Neural cell (in vitro differentiated cells): ENCODE measurements at regions not wholly inside any gene's neighbourhood (a gene's known extent, or its start where the extent isn't known, plus 50 kb on each side); places are given as distances from the start of the nearest gene placed in this dataset.

ENCODE experiments used
- H2AFZ ChIP-seq: fragments of 200-600, 300-800 bp; sonication (generic), shearing (Covaris generic); 2 replicates; pipeline ENCODE4 v1.6.0; 2014; ENCODE audit warnings: low read depth, mild to moderate bottlenecking, antibody characterized with exemption, low read length, moderate library complexity
- H3F3A ChIP-seq: fragments of 200-600 bp; shearing (Covaris generic); 2 replicates; pipeline ENCODE4 v1.6.1; 2016; ENCODE audit warnings: mild to moderate bottlenecking, moderate library complexity, mixed read lengths, antibody characterized with exemption, low read length; ENCODE audit not compliant: insufficient read depth, poor library complexity, severe bottlenecking
- H3K27ac ChIP-seq: fragments of 200-600, 300-800 bp; sonication (generic), shearing (Covaris generic); 2 replicates; pipeline ENCODE4 v1.5.1; 2014; ENCODE audit warnings: mild to moderate bottlenecking, low read length, moderate library complexity
- H3K27me3 ChIP-seq: fragments of 300-800, 200-600 bp; sonication (generic), shearing (Covaris generic); 2 replicates; pipeline ENCODE4 v1.6.0; 2014; ENCODE audit warnings: mild to moderate bottlenecking, low read depth, low read length, moderate library complexity; ENCODE audit not compliant: insufficient read depth
- H3K36me3 ChIP-seq: fragments of 300-800, 200-600 bp; sonication (generic), shearing (Covaris generic); 2 replicates; pipeline ENCODE4 v1.5.1; 2014; ENCODE audit warnings: mild to moderate bottlenecking, antibody characterized with exemption, low read length, moderate library complexity; ENCODE audit not compliant: insufficient read depth
- H3K4me2 ChIP-seq: fragments of 300-800, 200-600 bp; sonication (generic), shearing (Covaris generic); 2 replicates; pipeline ENCODE4 v1.6.0; 2014; ENCODE audit warnings: mild to moderate bottlenecking, low read length
- H3K4me3 ChIP-seq: fragments of 300-800, 200-600 bp; sonication (generic), shearing (Covaris generic); 2 replicates; pipeline ENCODE4 v1.5.1; 2014; ENCODE audit warnings: mild to moderate bottlenecking, low read length, moderate library complexity
- H3K79me2 ChIP-seq: fragments of 200-600 bp; shearing (Covaris generic); replicated peaks from 2 replicates; pipeline ENCODE4 v1.6.0; 2014; ENCODE audit warnings: mild to moderate bottlenecking, low read length, moderate library complexity; ENCODE audit not compliant: insufficient read depth
- H3K9ac ChIP-seq: fragments of 300-800, 200-600 bp; sonication (generic), shearing (Covaris generic); 2 replicates; pipeline ENCODE4 v1.6.1; 2016; ENCODE audit warnings: mild to moderate bottlenecking, low read length, mixed read lengths
- H3K9me2 ChIP-seq: fragments of 200-600 bp; shearing (Covaris generic); 2 replicates; pipeline ENCODE4 v1.6.1; 2016; ENCODE audit warnings: mild to moderate bottlenecking, low read length, mixed read lengths; ENCODE audit not compliant: insufficient read depth
- H3K9me3 ChIP-seq: fragments of 200-600, 300-800 bp; sonication (generic), shearing (Covaris generic); 2 replicates; pipeline ENCODE4 v1.6.1; 2016; ENCODE audit warnings: mild to moderate bottlenecking, mixed run types, low read length, moderate library complexity, mixed read lengths
- H4K20me1 ChIP-seq: fragments of 200-600 bp; shearing (Covaris generic); 2 replicates; pipeline ENCODE4 v1.6.1; 2016; ENCODE audit warnings: mild to moderate bottlenecking, mixed run types; ENCODE audit not compliant: insufficient read depth
- EP300 ChIP-seq: fragments of 450-650 bp; conservative IDR thresholded peaks from 2 replicates; pipeline ENCODE4 v1.6.1; 2014; ENCODE audit warnings: antibody characterized with exemption, mild to moderate bottlenecking, moderate library complexity; ENCODE audit not compliant: poor library complexity, severe bottlenecking
- EZH2 ChIP-seq: fragments of 200-600, 300-800 bp; shearing (Covaris generic), sonication (generic); IDR thresholded peaks from 2 replicates; pipeline ENCODE4 v1.6.1; 2014; ENCODE audit warnings: antibody characterized with exemption, low read length, borderline replicate concordance, mild to moderate bottlenecking; ENCODE audit not compliant: insufficient read depth, poor library complexity, severe bottlenecking
- MXI1 ChIP-seq: fragments of 450-650 bp; conservative IDR thresholded peaks from 2 replicates; pipeline ENCODE4 v1.6.1; 2014; ENCODE audit warnings: antibody characterized with exemption, mild to moderate bottlenecking; ENCODE audit not compliant: poor library complexity, severe bottlenecking
- POLR2AphosphoS5 ChIP-seq: IDR thresholded peaks from 2 replicates; pipeline ENCODE4 v1.6.1; 2012
- RAD21 ChIP-seq: fragments of 450-650 bp; conservative IDR thresholded peaks from 2 replicates; pipeline ENCODE4 v1.6.1; 2014; ENCODE audit warnings: antibody characterized with exemption, mild to moderate bottlenecking, moderate library complexity
- REST ChIP-seq: IDR thresholded peaks from 2 replicates; pipeline ENCODE4 v1.6.1; 2012; ENCODE audit warnings: borderline replicate concordance
- SMC3 ChIP-seq: fragments of 450-650 bp; conservative IDR thresholded peaks from 2 replicates; pipeline ENCODE4 v1.6.1; 2014; ENCODE audit warnings: antibody characterized with exemption, mild to moderate bottlenecking, moderate library complexity; ENCODE audit not compliant: poor library complexity
- TAF1 ChIP-seq: IDR thresholded peaks from 2 replicates; pipeline ENCODE4 v1.6.1; 2012; ENCODE audit warnings: low read depth
- TF ChIP-seq, protein P1 (sequence below): fragments of 450-650 bp; IDR thresholded peaks from 2 replicates; pipeline ENCODE4 v1.5.1; 2014; ENCODE audit warnings: antibody characterized with exemption, mild to moderate bottlenecking, moderate library complexity; ENCODE audit not compliant: poor library complexity, severe bottlenecking

DNA sequence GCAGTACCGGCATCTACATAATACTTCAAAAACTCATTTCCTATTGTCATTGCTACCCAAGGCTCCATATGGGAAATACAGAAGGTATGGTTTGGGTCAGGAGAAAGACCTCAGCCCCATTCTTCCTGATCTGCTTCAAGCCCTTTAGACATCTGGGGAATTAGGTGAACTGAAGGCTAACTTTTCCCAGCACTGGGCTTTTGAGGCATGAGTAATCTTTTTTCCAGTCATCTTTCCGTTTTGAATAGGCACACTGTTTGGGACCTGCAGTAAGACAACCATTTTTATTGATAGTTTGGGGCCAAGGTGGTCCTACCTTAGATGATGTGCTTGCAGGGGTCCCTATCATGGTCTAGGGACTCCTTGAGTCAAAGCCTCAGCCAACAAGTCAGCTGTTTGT is 198.4 kb downstream of the HAO1 start:
- Histone ChIP-seq H3K4me3 (no peak overlapping the region), H3K9ac (no peak overlapping the region), H3F3A (no peaks in the 10 kb centered on the region), H3K9me2 (no peaks in the 10 kb centered on the region), H3K27me3 (no peaks in the 10 kb centered on the region), H3K36me3 (no peaks in the 10 kb centered on the region), H3K9me3 (no peaks in the 10 kb centered on the region), H3K4me2 (no peak overlapping the region), H2AFZ (no peak overlapping the region), H3K79me2 (no peaks in the 10 kb centered on the region), H4K20me1 (no peaks in the 10 kb centered on the region), H3K27ac (no peak overlapping the region)
- TF ChIP-seq MXI1 (no peak), POLR2AphosphoS5 (no peak), EP300 (no peak), SMC3 (no peak), RAD21 (no peak), TAF1 (no peak), EZH2 (no peak), REST (no peak)
- TF ChIP-seq, protein P1, sequence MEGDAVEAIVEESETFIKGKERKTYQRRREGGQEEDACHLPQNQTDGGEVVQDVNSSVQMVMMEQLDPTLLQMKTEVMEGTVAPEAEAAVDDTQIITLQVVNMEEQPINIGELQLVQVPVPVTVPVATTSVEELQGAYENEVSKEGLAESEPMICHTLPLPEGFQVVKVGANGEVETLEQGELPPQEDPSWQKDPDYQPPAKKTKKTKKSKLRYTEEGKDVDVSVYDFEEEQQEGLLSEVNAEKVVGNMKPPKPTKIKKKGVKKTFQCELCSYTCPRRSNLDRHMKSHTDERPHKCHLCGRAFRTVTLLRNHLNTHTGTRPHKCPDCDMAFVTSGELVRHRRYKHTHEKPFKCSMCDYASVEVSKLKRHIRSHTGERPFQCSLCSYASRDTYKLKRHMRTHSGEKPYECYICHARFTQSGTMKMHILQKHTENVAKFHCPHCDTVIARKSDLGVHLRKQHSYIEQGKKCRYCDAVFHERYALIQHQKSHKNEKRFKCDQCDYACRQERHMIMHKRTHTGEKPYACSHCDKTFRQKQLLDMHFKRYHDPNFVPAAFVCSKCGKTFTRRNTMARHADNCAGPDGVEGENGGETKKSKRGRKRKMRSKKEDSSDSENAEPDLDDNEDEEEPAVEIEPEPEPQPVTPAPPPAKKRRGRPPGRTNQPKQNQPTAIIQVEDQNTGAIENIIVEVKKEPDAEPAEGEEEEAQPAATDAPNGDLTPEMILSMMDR, result no peak

- no peak overlapping the region for H3K4me2 ChIP-seq
- H3K79me2 ChIP-seq, result no peaks in the 10 kb centered on the region
- H3K4me3 ChIP-seq, result no peak overlapping the region
- no peaks in the 10 kb centered on the region for H3K9me2 ChIP-seq
- H3K27ac ChIP-seq, result no peak overlapping the region
- TF ChIP-seq MXI1 (no peak), REST (no peak), EP300 (no peak), TAF1 (no peak), POLR2AphosphoS5 (no peak), RAD21 (no peak), SMC3 (no peak)
- TF ChIP-seq, protein P1, result no peak
- H4K20me1 ChIP-seq, result no peaks in the 10 kb centered on the region
- no peaks in the 10 kb centered on the region for H3F3A ChIP-seq
- H3K9me3 ChIP-seq, result no peaks in the 10 kb centered on the region
- H3K9ac ChIP-seq, result no peak overlapping the region
- H3K36me3 ChIP-seq, result no peaks in the 10 kb centered on the region
- H3K27me3 ChIP-seq, result no peaks in the 10 kb centered on the region
- H2AFZ ChIP-seq, result no peak overlapping the region
Measured at GRCh38 chr20:7742479-7742878, 197.8 kb downstream of the HAO1 start.
